Hematopoietic multipotent progenitor cell treated with erythropoietin and hydrocortisone succinate and interleukin-3 and kit ligand, for 8 days (in vitro differentiated cells): ENCODE measurements at regions not wholly inside any gene's neighbourhood (a gene's known extent, or its start where the extent isn't known, plus 50 kb on each side); places are given as distances from the start of the nearest gene placed in this dataset.

Source experiments
- DNase-seq: peaks from one replicate; pipeline ENCODE4 v3.0.0-alpha.2; 2015

GRCh38 chr18:69217196-69218000 lies 183.3 kb upstream of the DOK6 start:
- DNase-seq, result no peak

GRCh38 chr18:69220529-69220928 lies 180.2 kb upstream of the DOK6 start:
- DNase-seq, result no peak

- no peak for DNase-seq
Measured at GRCh38 chr18:69222089-69222488, 178.6 kb upstream of the DOK6 start.

GRCh38 chr18:69226971-69227370 lies 173.7 kb upstream of the DOK6 start:
- no peak for DNase-seq

GRCh38 chr18:69230204-69230603 lies 170.5 kb upstream of the DOK6 start:
- no peak for DNase-seq

- DNase-seq, result no peak
Measured at GRCh38 chr18:69233465-69234054, 167.1 kb upstream of the DOK6 start.

- no peak for DNase-seq
Measured at GRCh38 chr18:69239849-69240674, 160.6 kb upstream of the DOK6 start.

- DNase-seq, result no peak
Measured at GRCh38 chr18:69246027-69246426, 154.7 kb upstream of the DOK6 start.

GRCh38 chr18:69250305-69251151 lies 150.2 kb upstream of the DOK6 start:
- no peak for DNase-seq

- no peak for DNase-seq
Measured at GRCh38 chr18:69257861-69258458, 142.7 kb upstream of the DOK6 start.

GRCh38 chr18:69259282-69259681 lies 141.4 kb upstream of the DOK6 start:
- no peak for DNase-seq

GRCh38 chr18:69261406-69261805 lies 139.3 kb upstream of the DOK6 start:
- DNase-seq, result no peak

GRCh38 chr18:69265656-69266055 lies 135.0 kb upstream of the DOK6 start:
- no peak for DNase-seq

- DNase-seq, result no peak
Measured at GRCh38 chr18:69267895-69268294, 132.8 kb upstream of the DOK6 start.

- no peak for DNase-seq
Measured at GRCh38 chr18:69282371-69282770, 118.3 kb upstream of the DOK6 start.

GRCh38 chr18:69291044-69291443 lies 109.6 kb upstream of the DOK6 start:
- no peak for DNase-seq

GRCh38 chr18:69291755-69292154 lies 108.9 kb upstream of the DOK6 start:
- no peak for DNase-seq

GRCh38 chr18:69300185-69300584 lies 100.5 kb upstream of the DOK6 start:
- no peak for DNase-seq

GRCh38 chr18:69308619-69309018 lies 92.1 kb upstream of the DOK6 start:
- DNase-seq, result no peak

GRCh38 chr18:69326094-69326493 lies 74.6 kb upstream of the DOK6 start:
- DNase-seq, result no peak

- no peak for DNase-seq
Measured at GRCh38 chr18:69328086-69328485, 72.6 kb upstream of the DOK6 start.

GRCh38 chr18:69330385-69331005 lies 70.2 kb upstream of the DOK6 start:
- DNase-seq, result no peak
